ENCODE measurements at regions not wholly inside any gene's neighbourhood (a gene's known extent, or its start where the extent isn't known, plus 50 kb on each side); places are given as distances from the start of the nearest gene placed in this dataset.

- Histone ChIP-seq H3K9me3 (ENCODE audit: insufficient read depth in 2 of 2, low read depth in 1 of 2, low read length in 1 of 2) (no peaks in the 10 kb centered on the region), H4K8ac (ENCODE audit: extremely low read depth, insufficient read depth, low read length) (no peak overlapping the region), H3K18ac (ENCODE audit: extremely low read depth, low read length) (no peak overlapping the region), H3K27ac (ENCODE audit: low read depth, low read length) (no peak overlapping the region), H3K4ac (replicated peaks; ENCODE audit: insufficient read length, low read depth, low read length) (no peak overlapping the region), H2BK15ac (ENCODE audit: low read length) (no peak overlapping the region), H2AFZ (ENCODE audit: low read length) (no peak overlapping the region), H3K79me2 (ENCODE audit: control insufficient read depth in 1 of 2, insufficient read depth in 2 of 2, low read length in 2 of 2) (no peaks in the 10 kb centered on the region), H3K56ac (replicated peaks; ENCODE audit: insufficient read length, low read depth, low read length) (no peak overlapping the region), H3K79me1 (ENCODE audit: low read depth, low read length) (no peaks in the 10 kb centered on the region), H3K4me3 (ENCODE audit: extremely low read depth in 1 of 4, insufficient read depth in 2 of 4, low read depth in 3 of 4, low read length in 4 of 4) (no peak overlapping the region), H3K9ac (replicated peaks in 1 of 4; ENCODE audit: extremely low read depth in 1 of 4, low read depth in 3 of 4, low read length in 3 of 4) (no peak overlapping the region), H3K14ac (ENCODE audit: insufficient read length) (no peak overlapping the region), H4K91ac (replicated peaks; ENCODE audit: insufficient read length, low read length) (no peak overlapping the region), H3K27me3 (replicated peaks in 1 of 4; ENCODE audit: control insufficient read depth in 3 of 4, extremely low read depth in 1 of 4, insufficient read depth in 3 of 4, low read length in 3 of 4) (no peaks in the 10 kb centered on the region), H2AK5ac (ENCODE audit: low read depth, low read length) (no peak overlapping the region), H2BK20ac (ENCODE audit: low read length) (no peak overlapping the region), H3K36me3 (ENCODE audit: control insufficient read depth in 2 of 4, insufficient read depth in 4 of 4, low read length in 3 of 4) (no peaks in the 10 kb centered on the region), H2BK5ac (ENCODE audit: low read depth, low read length) (no peak overlapping the region), H3K4me1 (replicated peaks in 1 of 4; ENCODE audit: control insufficient read depth in 3 of 4, insufficient read depth in 4 of 4, low read length in 3 of 4) (no peaks in the 10 kb centered on the region), H2BK120ac (replicated peaks; ENCODE audit: low read depth, low read length) (no peak overlapping the region), H4K5ac (ENCODE audit: insufficient read length, low read depth, low read length) (no peak overlapping the region), H2BK12ac (ENCODE audit: low read depth, low read length) (no peak overlapping the region), H3K23me2 (ENCODE audit: low read depth, low read length) (no peaks in the 10 kb centered on the region), H3K4me2 (ENCODE audit: insufficient read depth in 1 of 2, low read depth in 2 of 2, low read length in 2 of 2) (no peak overlapping the region), H4K20me1 (replicated peaks in 1 of 2; ENCODE audit: control insufficient read depth in 1 of 2, insufficient read depth in 2 of 2, low read length in 2 of 2) (no peaks in the 10 kb centered on the region), H3K23ac (ENCODE audit: insufficient read length) (no peak overlapping the region)
- 85% methylated on average over 2 of the region's 3 CpGs; no CpG with 5 or more reads in 1 of the 2 experiments for WGBS, 2 experiments (ENCODE audit: extremely low coverage in 1 of 2, insufficient coverage in 1 of 2, insufficient read length in 1 of 2, insufficient replicate concordance in 2 of 2, low coverage in 1 of 2, low lambda C conversion rate in 2 of 2, missing lambda C conversion rate in 1 of 2)
- DNase-seq (ENCODE audit: low read depth in 1 of 2, low spot score in 2 of 2) (no peak), FAIRE-seq (no peak)
- TF ChIP-seq RNF2 (IDR thresholded peaks at IDR 0.05; ENCODE audit: borderline replicate concordance, low read depth, low read length, missing control alignments, poor library complexity, severe bottlenecking) (no peak), RBBP5 (IDR thresholded peaks at IDR 0.05; ENCODE audit: borderline replicate concordance, low read depth, low read length) (no peak), TCF12 (IDR thresholded peaks at IDR 0.05; ENCODE audit: low read depth, low read length) (no peak), CEBPB (IDR thresholded peaks at IDR 0.05; ENCODE audit: low read depth, low read length) (no peak), CBX8 (IDR thresholded peaks at IDR 0.05; ENCODE audit: borderline replicate concordance, low read depth, low read length) (no peak), SRF (IDR thresholded peaks at IDR 0.05; ENCODE audit: low read depth, low read length) (no peak), GTF2F1 (IDR thresholded peaks at IDR 0.05; ENCODE audit: borderline replicate concordance, low read depth, low read length) (no peak), SIN3A (conservative IDR thresholded peaks at IDR 0.05 in 1 of 2, IDR thresholded peaks at IDR 0.05 in 1 of 2; ENCODE audit: low read depth in 1 of 2, low read length in 2 of 2) (no peak)
- CTCF ChIA-PET (ENCODE audit: partially characterized antibody) = no interaction called here
- POLR2A ChIA-PET (ENCODE audit: partially characterized antibody) = no interaction called here
These were observed 1306.7 kb upstream of the CELF4 start for GRCh38 chr18:38872342-38872741.

Measured in H1 (cell line).